ENCODE measurements at regions not wholly inside any gene's neighbourhood (a gene's known extent, or its start where the extent isn't known, plus 50 kb on each side); places are given as distances from the start of the nearest gene placed in this dataset.

DNA sequence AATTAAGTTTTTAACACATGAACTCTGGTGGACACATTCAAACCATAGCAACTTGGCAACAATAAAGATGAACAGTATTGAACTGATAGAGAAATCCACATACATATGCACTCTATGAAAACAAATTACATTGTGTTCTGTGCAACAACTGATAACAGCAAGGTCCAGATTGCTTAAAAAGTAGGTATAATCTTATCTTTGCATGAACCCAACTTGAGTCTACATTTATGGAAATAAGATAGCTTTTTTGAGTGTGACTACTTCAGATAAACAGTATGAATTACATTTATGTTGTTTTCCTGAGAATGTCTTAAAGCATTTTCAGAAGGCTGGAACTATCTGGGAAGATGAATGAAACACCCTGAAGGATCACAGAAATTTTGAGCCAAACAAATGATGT, 212.6 kb upstream of the GK2 start:
- H3K36me3 ChIP-seq (ENCODE audit: control insufficient read depth, insufficient read depth, low read length) = no peaks in the 10 kb centered on the region
- H3K9me3 ChIP-seq (ENCODE audit: control insufficient read depth, low read depth, low read length) = no peaks in the 10 kb centered on the region
- no peaks in the 10 kb centered on the region for H3K27me3 ChIP-seq (ENCODE audit: control insufficient read depth, insufficient read depth, low read length)
- no peaks in the 10 kb centered on the region for H3K4me1 ChIP-seq (ENCODE audit: control insufficient read depth, insufficient read depth, low read length)
- no peak for DNase-seq
- no peak overlapping the region for H3K27ac ChIP-seq (ENCODE audit: low read length)
- H3K4me3 ChIP-seq (ENCODE audit: low read length) = no peak overlapping the region

- Histone ChIP-seq H3K4me3 (ENCODE audit: low read length) (no peak overlapping the region), H3K4me1 (ENCODE audit: control insufficient read depth, insufficient read depth, low read length) (no peaks in the 10 kb centered on the region), H3K36me3 (ENCODE audit: control insufficient read depth, insufficient read depth, low read length) (no peaks in the 10 kb centered on the region), H3K9me3 (ENCODE audit: control insufficient read depth, low read depth, low read length) (no peaks in the 10 kb centered on the region), H3K27me3 (ENCODE audit: control insufficient read depth, insufficient read depth, low read length) (no peaks in the 10 kb centered on the region), H3K27ac (ENCODE audit: low read length) (no peak overlapping the region)
- DNase-seq = no peak
- WGBS (ENCODE audit: insufficient coverage, low lambda C conversion rate) = no CpG with 5 or more reads among the region's 3 CpGs
Observed at GRCh38 chr4:79613269-79613935, 205.4 kb upstream of the GK2 start.

GRCh38 chr4:79611026-79611425, 203.0 kb upstream of the GK2 start:
- DNase-seq = no peak
- Histone ChIP-seq H3K27ac (ENCODE audit: low read length) (no peak overlapping the region), H3K4me1 (ENCODE audit: control insufficient read depth, insufficient read depth, low read length) (no peaks in the 10 kb centered on the region), H3K36me3 (ENCODE audit: control insufficient read depth, insufficient read depth, low read length) (no peaks in the 10 kb centered on the region), H3K9me3 (ENCODE audit: control insufficient read depth, low read depth, low read length) (no peaks in the 10 kb centered on the region), H3K27me3 (ENCODE audit: control insufficient read depth, insufficient read depth, low read length) (no peaks in the 10 kb centered on the region), H3K4me3 (ENCODE audit: low read length) (no peak overlapping the region)
- 89% methylated on average over 4 of the region's 5 CpGs for WGBS (ENCODE audit: insufficient coverage, low lambda C conversion rate)

DNA sequence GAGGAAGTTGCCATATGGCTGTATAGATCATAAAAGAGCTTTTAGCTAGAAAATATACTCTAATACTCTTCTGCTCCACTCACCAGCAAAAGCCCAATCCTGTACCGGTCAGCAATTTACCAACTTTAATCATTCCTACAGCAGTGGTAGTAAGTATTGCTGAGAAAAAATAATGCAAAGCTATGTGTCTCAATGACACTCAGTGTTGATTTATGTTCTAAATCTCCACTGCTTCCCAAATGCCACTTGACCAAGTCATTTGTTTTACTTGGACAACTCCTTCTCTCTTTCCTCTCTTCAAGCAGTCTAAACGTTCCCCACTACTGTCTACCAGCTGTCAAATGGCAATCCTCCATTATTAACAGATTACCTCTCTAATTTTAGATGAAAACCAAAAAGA, 201.8 kb upstream of the GK2 start:
- no peak overlapping the region for H3K4me3 ChIP-seq (ENCODE audit: low read length)
- WGBS (ENCODE audit: insufficient coverage, low lambda C conversion rate) = no CpG with 5 or more reads among the region's 2 CpGs
- H3K36me3 ChIP-seq (ENCODE audit: control insufficient read depth, insufficient read depth, low read length) = no peaks in the 10 kb centered on the region
- H3K9me3 ChIP-seq (ENCODE audit: control insufficient read depth, low read depth, low read length) = no peaks in the 10 kb centered on the region
- H3K4me1 ChIP-seq (ENCODE audit: control insufficient read depth, insufficient read depth, low read length) = no peaks in the 10 kb centered on the region
- no peak overlapping the region for H3K27ac ChIP-seq (ENCODE audit: low read length)
- no peaks in the 10 kb centered on the region for H3K27me3 ChIP-seq (ENCODE audit: control insufficient read depth, insufficient read depth, low read length)
- no peak for DNase-seq

- no peak for DNase-seq
- no peaks in the 10 kb centered on the region for H3K4me1 ChIP-seq (ENCODE audit: control insufficient read depth, insufficient read depth, low read length)
- no peaks in the 10 kb centered on the region for H3K9me3 ChIP-seq (ENCODE audit: control insufficient read depth, low read depth, low read length)
- H3K27me3 ChIP-seq (ENCODE audit: control insufficient read depth, insufficient read depth, low read length) = no peaks in the 10 kb centered on the region
- no peaks in the 10 kb centered on the region for H3K36me3 ChIP-seq (ENCODE audit: control insufficient read depth, insufficient read depth, low read length)
- no peak overlapping the region for H3K4me3 ChIP-seq (ENCODE audit: low read length)
- no peak overlapping the region for H3K27ac ChIP-seq (ENCODE audit: low read length)
- WGBS (ENCODE audit: insufficient coverage, low lambda C conversion rate) = 100% methylated on average over 1 of the region's 1 CpG
Observed at GRCh38 chr4:79607979-79608378, 200.0 kb upstream of the GK2 start.

- H3K27ac ChIP-seq (ENCODE audit: low read length) = no peak overlapping the region
- DNase-seq = no peak
Observed at GRCh38 chr4:79604152-79604551, 196.1 kb upstream of the GK2 start.

GRCh38 chr4:79603681-79604080, 195.7 kb upstream of the GK2 start:
- WGBS (ENCODE audit: insufficient coverage, low lambda C conversion rate) = 91% methylated on average over 4 of the region's 5 CpGs
- Histone ChIP-seq H3K27ac (ENCODE audit: low read length) (no peak overlapping the region), H3K36me3 (ENCODE audit: control insufficient read depth, insufficient read depth, low read length) (no peaks in the 10 kb centered on the region), H3K9me3 (ENCODE audit: control insufficient read depth, low read depth, low read length) (no peaks in the 10 kb centered on the region), H3K4me1 (ENCODE audit: control insufficient read depth, insufficient read depth, low read length) (no peaks in the 10 kb centered on the region), H3K27me3 (ENCODE audit: control insufficient read depth, insufficient read depth, low read length) (no peaks in the 10 kb centered on the region), H3K4me3 (ENCODE audit: low read length) (no peak overlapping the region)
- no peak for DNase-seq

More at GRCh38 chr4:79604152-79604551, 196.1 kb upstream of the GK2 start:
- no peak overlapping the region for H3K4me3 ChIP-seq (ENCODE audit: low read length)
- no peaks in the 10 kb centered on the region for H3K27me3 ChIP-seq (ENCODE audit: control insufficient read depth, insufficient read depth, low read length)
- no peaks in the 10 kb centered on the region for H3K36me3 ChIP-seq (ENCODE audit: control insufficient read depth, insufficient read depth, low read length)
- no peaks in the 10 kb centered on the region for H3K9me3 ChIP-seq (ENCODE audit: control insufficient read depth, low read depth, low read length)
- no peaks in the 10 kb centered on the region for H3K4me1 ChIP-seq (ENCODE audit: control insufficient read depth, insufficient read depth, low read length)

DNA sequence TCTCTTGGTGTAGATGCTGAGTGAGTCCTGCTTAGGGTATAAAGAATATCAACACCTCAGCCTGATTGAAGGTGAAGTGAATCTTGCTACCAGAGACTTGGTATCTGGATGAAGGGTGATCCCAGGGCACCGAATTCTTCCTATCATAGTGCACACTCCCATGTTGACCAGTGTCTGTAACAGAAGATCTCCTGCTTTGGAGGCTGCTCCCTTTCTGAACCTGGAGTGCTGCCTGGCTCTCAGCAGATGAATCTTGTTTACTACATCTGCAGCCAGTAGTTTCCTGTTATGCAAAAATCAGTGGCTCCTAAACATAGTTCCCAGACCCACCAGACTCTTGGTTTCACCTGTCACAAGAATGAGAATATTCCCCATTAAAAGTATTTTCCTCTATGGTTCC, 191.7 kb upstream of the GK2 start:
- no CpG with 5 or more reads among the region's 1 CpG for WGBS (ENCODE audit: insufficient coverage, low lambda C conversion rate)
- no peaks in the 10 kb centered on the region for H3K9me3 ChIP-seq (ENCODE audit: control insufficient read depth, low read depth, low read length)
- no peak overlapping the region for H3K27ac ChIP-seq (ENCODE audit: low read length)
- no peak overlapping the region for H3K4me3 ChIP-seq (ENCODE audit: low read length)
- H3K36me3 ChIP-seq (ENCODE audit: control insufficient read depth, insufficient read depth, low read length) = no peaks in the 10 kb centered on the region
- H3K27me3 ChIP-seq (ENCODE audit: control insufficient read depth, insufficient read depth, low read length) = no peaks in the 10 kb centered on the region
- H3K4me1 ChIP-seq (ENCODE audit: control insufficient read depth, insufficient read depth, low read length) = no peaks in the 10 kb centered on the region
- DNase-seq = no peak

DNA sequence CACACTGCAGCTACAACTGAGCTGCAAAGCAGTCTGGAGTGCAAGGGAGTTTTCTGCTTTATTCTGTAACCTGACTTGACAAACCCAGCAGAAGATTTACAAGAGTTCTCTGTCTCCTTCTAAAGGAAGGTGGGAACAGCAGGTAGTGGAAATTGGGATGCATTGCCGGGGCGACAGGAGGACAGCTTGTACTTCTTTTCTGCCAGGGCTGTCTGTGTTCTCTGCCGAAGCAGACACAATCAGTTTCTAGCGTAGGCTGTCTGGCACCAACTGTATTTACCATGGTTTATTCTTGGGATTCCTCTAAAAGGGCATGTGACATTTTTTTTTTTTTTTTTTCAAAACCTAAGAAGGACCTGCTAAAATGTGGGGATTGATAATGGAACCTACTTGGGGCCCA, 190.8 kb upstream of the GK2 start:
- H3K36me3 ChIP-seq (ENCODE audit: control insufficient read depth, insufficient read depth, low read length) = no peaks in the 10 kb centered on the region
- H3K9me3 ChIP-seq (ENCODE audit: control insufficient read depth, low read depth, low read length) = no peaks in the 10 kb centered on the region
- H3K27me3 ChIP-seq (ENCODE audit: control insufficient read depth, insufficient read depth, low read length) = no peaks in the 10 kb centered on the region
- DNase-seq = no peak
- H3K4me1 ChIP-seq (ENCODE audit: control insufficient read depth, insufficient read depth, low read length) = no peaks in the 10 kb centered on the region
- H3K27ac ChIP-seq (ENCODE audit: low read length) = no peak overlapping the region
- no peak overlapping the region for H3K4me3 ChIP-seq (ENCODE audit: low read length)
- WGBS (ENCODE audit: insufficient coverage, low lambda C conversion rate) = no CpG with 5 or more reads among the region's 4 CpGs

DNA sequence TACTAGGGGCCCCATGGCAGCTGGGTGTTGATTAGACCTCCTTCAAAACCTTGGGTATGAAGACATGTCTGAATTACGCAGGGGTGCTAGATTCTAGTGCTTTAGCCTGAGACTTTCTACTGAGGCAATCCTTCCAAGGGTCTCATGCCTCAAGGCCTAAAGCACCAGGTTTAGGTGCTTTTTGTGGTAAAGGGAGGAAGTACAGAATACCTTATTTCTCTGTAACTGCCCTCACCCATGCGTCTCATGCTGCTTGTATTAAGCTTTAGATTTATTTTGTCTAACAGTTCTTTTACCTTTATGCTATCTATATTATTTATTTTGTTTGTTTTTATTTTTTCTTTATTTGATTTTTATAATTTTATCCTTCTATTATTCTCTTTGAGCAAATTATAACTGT, 190.2 kb upstream of the GK2 start:
- DNase-seq = no peak
- Histone ChIP-seq H3K36me3 (ENCODE audit: control insufficient read depth, insufficient read depth, low read length) (no peaks in the 10 kb centered on the region), H3K27me3 (ENCODE audit: control insufficient read depth, insufficient read depth, low read length) (no peaks in the 10 kb centered on the region), H3K9me3 (ENCODE audit: control insufficient read depth, low read depth, low read length) (no peaks in the 10 kb centered on the region), H3K4me3 (ENCODE audit: low read length) (no peak overlapping the region), H3K27ac (ENCODE audit: low read length) (no peak overlapping the region), H3K4me1 (ENCODE audit: control insufficient read depth, insufficient read depth, low read length) (no peaks in the 10 kb centered on the region)
- WGBS (ENCODE audit: insufficient coverage, low lambda C conversion rate) = 100% methylated on average over 1 of the region's 2 CpGs

- Histone ChIP-seq H3K9me3 (ENCODE audit: control insufficient read depth, low read depth, low read length) (no peaks in the 10 kb centered on the region), H3K27ac (ENCODE audit: low read length) (no peak overlapping the region), H3K4me1 (ENCODE audit: control insufficient read depth, insufficient read depth, low read length) (no peaks in the 10 kb centered on the region), H3K36me3 (ENCODE audit: control insufficient read depth, insufficient read depth, low read length) (no peaks in the 10 kb centered on the region), H3K27me3 (ENCODE audit: control insufficient read depth, insufficient read depth, low read length) (no peaks in the 10 kb centered on the region), H3K4me3 (ENCODE audit: low read length) (no peak overlapping the region)
- DNase-seq = no peak
- no CpG with 5 or more reads among the region's 2 CpGs for WGBS (ENCODE audit: insufficient coverage, low lambda C conversion rate)
Observed at GRCh38 chr4:79597266-79597665, 189.2 kb upstream of the GK2 start.

Data from large intestine (tissue), 3 donors.